ENCODE measurements at regions not wholly inside any gene's neighbourhood (a gene's known extent, or its start where the extent isn't known, plus 50 kb on each side); places are given as distances from the start of the nearest gene placed in this dataset.

DNA sequence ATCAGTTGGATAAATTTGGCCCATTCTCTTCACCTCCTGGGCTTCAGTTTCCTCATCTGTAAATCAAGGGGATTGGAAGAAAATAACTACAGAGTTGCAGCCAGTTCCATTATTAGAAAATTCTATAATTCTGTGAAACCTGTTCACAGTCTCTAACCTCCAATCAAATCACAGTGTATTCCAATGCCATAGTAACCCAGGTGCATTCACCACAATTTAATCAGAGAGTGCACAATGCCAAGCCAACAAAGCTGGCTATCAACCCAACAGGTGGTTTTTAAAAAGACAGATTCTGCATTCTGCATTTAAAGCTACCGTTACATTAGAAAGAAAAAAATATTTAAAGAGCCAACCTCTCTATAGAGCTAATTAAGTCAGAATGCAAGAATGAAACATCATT lies 308.6 kb downstream of the RNF144A start:
- DNase-seq = no peak

DNA sequence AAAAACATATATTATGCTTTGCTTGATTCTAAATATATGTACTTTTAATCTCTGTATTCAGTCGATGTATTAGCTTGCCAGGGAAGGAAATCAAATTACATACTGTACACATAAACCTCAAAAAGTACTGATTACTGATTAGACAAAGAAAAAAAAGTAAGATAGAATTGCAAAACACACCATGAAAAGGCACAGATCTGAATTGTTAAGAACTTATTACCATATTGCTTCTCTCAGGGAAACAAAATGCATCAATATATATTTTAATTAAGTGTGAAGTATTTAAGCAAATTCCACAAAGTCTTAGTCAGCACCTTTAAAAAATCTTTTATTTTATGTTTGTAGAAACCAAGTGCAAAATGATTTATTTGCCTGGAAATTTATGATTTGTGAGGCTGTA lies 309.3 kb downstream of the RNF144A start:
- DNase-seq = no peak

DNA sequence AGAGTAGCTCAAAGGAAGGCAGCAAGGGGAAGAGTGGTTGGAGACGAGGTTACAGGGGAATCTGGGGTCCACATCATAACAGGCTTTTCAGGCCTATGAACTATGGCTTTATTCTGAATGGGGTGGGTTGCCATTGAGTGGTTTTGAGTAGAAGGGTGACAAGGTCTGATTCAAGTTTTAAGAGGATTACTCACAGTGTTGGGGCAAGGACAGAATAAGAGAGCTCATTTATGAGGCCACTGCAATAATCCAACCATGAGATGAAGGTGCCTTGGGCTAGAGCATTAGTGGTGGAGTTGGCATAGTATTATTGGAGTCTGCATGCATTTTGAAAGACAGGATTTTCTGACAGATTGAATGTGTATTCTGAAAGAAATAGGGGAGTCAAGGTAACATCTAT lies 315.9 kb downstream of the RNF144A start:
- no peak for DNase-seq

DNA sequence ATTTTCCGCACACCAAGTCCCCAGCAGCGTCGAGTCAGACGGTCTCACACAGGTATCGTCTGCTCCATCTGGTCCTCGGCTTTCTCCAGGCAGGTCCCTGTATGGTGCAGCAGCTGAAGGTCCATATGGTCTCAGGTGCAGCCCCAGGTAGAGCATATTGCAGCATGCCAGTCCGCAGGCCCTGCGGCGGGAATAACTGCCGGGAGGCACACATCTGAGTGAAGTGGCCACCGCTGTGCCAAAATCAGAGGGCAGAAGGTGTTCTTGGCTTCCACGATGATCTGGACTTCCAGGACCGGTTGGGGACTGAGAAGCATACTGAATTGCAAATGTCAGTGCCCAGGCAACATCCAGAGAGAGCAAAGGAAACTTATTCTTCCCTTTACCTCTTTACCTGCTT lies 320.3 kb downstream of the RNF144A start:
- DNase-seq = no peak

DNA sequence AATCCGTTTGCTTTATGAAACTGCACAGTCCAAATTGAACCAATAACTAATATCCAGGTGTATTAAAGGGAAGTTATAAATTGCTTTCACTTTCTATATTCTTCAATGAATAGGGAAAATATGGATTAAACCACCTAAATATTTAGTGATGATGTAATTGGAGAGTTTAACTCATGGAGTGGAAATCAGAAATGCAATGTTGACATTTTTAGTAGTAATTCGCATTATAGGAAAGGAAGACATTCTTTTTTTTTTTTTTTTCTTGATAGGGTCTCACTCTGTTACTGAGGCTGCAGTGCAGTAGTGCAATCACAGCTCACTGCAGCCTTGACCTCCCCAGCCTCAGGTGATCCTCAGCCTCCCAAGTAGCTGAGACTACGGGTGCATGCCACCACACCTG lies 321.9 kb downstream of the RNF144A start:
- DNase-seq = no peak

DNA sequence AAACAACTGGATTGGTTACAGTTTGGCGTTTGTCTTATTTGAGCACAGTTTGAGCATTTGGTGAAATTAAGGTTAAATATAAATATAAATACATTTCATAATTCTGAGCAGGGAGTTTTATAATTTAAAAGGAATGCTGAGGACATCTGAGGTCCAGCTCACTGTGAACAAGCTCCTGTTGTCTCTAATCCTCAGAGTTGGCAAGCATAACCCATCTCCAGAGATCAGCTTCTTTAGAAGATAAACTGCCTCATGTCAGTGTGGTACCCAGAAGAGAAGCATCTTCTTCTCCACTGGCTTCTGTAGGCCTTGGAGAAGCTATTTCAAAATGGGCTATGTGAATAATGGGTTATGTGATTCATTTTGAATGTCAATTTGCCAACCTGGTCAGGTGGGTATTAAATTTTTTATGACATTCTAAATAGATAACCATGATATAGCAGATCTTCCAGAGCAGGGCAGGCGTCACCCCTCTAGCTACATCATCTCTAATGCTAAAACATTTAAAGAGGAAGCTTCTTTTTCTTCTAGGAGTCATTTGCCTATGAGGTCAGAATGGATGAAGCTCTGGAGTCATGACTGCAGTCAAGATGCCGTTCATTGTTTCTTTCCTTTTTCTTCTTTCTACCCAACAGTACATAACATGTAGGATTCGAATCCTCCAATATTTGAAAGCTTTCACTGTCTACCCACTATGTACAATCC lies 324.0 kb downstream of the RNF144A start:
- no peak for DNase-seq

DNA sequence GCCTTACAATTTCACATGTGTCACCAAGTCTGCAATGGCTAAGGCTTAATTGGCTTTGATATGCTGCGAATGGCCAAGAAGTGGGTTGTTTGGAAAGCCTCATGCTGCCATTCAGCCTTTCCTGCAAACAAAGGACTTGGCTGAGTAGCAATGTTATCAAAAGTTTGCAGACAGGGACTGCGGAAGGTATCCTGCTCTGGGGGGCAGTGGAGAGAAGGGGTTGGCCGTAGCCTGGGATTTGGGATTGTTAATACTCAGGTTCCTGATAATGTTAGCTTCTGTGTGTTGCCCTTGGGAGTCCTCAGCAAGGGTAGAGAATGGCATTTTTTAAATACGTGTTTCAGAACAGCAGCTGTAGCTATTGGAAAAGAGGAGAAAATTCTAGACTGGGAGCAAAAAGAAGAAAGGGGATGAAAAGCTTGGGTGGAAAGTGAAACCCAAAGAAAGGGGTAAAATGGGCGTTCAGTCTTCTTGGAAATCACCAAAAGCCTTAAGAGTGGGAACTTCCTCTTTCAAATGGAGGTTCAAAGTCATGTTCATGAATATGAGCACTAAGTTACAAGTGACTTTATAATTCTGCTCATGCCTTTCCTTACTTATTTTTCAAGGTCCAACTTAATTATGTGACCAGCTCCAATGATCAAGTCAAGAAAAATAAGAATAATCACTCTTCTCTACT lies 325.1 kb downstream of the RNF144A start:
- DNase-seq = no peak

DNA sequence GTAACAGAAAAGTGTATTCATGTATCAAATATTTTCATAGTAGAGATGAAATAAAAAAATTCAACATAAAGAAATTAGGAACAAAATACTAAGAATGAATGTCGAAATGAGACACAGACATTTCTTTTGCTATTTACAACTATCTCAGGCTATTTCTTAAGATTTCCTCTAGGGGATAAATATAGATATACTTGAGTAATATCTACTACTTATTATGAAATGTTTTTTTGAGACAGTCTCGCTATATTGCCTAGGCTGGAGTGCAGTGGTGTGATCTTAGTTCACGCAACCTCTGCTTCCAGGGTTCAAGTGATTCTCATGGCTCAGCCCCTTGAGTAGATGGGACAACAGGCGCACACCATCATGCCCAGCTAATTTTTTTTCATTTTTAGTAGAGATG lies 326.1 kb downstream of the RNF144A start:
- no peak for DNase-seq

DNA sequence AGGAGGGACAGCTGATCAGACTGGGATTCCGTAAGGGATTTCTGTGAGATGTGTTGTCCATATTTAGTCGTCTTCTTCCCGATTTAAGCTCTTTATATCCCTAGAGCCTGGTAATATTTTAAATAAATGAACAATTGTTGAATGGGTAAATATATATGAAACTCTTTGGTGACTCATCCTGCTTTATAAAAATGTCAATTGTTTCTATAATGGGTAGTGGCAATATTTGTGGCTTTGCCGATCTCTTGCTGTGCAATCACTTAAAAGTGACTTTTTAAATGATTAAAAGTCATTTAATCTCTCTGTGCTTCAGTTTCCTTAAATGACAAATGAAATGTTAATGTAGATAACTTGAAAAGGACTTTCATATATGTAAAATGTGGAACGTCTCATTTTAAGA lies 339.2 kb downstream of the RNF144A start:
- DNase-seq = no peak

DNA sequence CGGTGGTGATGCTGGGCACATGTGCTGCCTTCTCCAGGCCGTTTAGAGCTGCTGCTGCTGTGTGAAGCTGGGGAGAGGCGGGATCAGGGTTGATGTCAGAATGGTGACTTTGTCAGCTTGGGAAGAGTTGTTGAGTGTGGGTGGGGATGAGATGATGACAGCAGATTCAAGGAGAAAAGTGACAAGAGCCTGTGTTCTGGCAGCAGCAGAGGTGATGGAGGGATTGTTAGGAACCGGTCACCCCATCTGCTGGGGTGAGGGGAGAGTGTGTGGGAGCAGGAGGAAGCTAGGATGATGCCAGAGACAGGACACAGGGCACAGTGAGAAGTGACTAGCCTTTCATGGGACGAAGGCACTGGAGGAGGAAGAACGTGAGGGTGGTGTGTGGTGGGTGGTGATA lies 345.5 kb downstream of the RNF144A start:
- no peak for DNase-seq

DNA sequence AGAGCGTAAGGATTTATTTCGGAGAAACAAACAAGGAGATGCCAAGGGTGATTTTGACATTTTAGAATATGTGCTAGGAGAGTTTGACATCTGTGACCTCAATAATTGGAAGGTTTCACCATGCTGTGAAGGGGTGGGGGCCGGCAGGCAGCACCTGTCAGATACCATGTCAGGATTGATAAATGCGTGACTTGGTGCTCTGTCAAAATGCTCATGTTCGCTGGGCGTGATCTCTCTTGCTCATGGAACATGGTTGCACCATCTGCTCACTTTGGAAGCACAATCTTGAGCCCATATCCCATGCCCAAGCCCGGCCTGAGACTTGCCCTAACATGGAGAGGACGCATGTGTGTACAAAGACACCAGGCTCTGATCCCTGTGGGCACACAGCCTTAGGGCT lies 347.6 kb downstream of the RNF144A start:
- DNase-seq = no peak

DNA sequence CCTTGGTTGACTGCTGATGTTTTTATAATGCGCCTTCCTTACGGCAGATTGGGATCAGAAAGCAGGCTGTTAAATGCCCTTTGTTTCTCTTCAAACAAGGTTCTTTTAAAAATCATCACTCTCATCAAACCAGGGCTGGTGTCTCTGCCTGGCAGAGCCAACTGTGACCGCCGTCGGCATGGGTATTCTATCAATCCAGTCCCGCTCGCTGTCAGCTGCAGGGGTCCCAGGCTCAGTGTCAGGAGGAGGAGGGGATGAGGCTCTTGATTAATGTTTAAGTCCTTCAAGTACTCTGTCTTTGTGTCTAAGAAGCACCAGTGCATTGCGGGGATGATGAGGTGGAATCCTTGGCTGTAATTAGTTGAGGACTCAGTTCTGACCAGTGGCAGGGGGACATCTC lies 348.1 kb downstream of the RNF144A start:
- no peak for DNase-seq

DNA sequence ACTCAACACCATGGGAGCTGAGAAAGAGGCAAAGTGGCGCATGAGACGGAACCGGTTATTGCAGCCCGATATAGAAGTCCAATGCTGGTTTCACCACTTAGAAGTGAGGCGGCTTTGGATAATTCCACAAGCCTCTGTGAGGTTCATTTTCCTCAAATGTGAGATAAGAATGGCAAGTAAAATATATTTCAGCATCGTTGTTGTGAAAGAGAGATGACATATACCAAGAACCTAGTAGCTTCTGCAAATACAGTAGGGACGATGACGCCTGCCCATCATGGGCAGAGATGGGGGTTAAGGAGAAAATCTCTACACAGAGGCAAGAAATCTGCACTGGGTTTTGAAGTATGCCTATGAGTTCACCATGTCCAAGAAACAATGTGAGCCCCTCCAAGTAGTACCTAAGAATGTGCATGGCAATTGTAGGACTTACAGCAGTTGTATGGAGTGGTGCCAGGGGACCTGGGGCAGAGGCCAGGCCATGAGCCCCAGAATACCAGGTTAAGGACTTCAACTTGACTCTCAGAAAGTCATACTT lies 352.0 kb downstream of the RNF144A start:
- no peak for DNase-seq

DNA sequence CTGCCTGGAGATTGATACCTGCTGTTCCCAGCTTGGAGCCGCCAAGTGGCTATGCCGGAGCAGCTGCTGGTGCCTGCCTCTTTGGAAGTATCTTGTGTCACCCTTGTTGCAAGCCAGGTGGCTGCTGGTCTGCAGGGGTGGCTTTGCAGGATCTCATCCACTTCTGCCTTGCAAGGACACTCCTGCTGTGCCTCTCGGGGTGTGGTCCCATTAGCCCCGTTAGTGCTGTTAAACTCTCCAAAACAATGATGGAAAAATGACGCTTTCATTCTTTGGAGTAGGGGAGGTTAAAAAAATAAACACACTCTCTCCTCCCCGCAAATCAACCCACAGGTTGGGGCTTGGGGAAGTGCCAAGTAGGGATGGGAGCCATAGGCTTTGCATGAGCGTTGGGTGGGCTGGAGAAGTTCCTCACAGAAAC lies 352.8 kb downstream of the RNF144A start:
- no peak for DNase-seq

DNA sequence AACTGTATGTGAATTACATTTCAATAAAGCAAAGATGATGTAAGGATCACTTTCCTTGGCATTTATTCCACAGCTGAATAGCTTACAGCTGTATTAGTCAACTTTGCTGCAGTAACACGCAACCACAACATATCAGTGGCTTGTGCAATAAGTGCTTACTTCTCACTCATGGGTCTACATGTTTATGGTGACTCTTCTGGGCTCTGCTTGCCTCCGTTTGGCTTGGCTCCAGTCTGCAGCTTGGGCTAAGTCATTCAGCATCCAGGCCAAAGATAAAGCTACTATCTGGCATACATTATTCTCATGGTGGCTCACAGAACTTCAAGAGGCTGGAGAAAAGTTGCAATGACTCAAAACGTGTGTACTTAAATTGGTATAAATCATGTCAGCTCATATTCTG lies 355.0 kb downstream of the RNF144A start:
- no peak for DNase-seq

DNA sequence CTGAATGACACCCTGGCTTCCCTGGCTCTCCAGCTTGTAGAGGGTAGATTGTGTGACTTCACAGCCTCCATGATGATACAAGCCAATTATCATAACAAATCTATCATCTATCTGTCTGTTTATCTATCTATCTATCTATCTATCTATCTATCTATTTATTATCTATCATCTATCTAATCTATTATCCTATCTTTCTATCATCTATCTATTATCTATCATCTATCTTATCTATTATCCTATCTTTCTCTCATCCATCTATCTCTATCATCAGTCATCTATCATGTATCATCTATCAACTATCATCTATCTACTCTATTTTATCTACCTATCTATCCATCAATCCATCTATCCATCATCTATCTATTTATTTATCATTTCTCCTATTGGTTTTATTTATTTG lies 361.8 kb downstream of the RNF144A start:
- DNase-seq = no peak

DNA sequence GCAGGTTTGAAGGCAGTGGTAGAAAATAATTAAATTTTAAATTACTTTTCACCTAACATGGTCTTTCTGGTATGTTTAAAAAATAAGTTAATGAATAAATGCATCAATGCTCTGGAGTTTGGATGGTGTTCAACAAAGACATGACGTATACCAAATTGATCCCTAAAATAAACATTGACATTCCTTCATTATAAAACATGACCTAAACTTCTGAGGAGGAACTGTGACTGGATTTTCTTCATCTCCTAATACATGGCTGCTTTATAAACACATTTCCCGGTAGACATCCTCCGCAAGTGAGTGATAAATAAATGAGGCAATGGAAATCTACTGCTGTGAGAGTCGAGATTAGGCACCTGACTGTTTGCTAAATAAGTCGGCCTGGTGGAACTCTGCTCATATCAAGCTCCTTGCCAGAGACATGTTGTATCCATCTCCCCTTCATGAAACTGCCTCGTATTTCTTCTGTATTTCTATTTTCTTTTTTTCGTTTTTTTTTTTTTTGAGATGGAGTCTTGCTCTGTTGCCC lies 362.3 kb downstream of the RNF144A start:
- DNase-seq = no peak

DNA sequence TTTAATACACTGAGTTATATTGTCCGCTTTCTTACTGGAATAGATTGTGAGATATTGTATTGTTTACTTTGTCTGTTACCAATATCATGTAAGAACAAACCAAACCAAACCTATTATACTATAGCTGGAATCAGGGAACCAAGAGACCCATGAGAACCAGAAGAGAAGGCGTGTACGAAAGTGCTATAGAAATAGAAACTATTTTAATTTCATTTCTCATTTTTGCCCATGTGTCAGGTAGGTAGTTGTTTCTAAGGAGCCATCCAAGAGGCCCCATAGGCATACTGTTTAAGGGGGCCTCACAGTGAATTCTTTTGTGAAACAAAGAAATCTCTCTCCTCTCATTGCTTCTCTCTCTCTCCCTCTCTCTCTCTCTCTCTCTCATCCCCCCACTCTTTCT lies 363.6 kb downstream of the RNF144A start:
- no peak for DNase-seq

DNA sequence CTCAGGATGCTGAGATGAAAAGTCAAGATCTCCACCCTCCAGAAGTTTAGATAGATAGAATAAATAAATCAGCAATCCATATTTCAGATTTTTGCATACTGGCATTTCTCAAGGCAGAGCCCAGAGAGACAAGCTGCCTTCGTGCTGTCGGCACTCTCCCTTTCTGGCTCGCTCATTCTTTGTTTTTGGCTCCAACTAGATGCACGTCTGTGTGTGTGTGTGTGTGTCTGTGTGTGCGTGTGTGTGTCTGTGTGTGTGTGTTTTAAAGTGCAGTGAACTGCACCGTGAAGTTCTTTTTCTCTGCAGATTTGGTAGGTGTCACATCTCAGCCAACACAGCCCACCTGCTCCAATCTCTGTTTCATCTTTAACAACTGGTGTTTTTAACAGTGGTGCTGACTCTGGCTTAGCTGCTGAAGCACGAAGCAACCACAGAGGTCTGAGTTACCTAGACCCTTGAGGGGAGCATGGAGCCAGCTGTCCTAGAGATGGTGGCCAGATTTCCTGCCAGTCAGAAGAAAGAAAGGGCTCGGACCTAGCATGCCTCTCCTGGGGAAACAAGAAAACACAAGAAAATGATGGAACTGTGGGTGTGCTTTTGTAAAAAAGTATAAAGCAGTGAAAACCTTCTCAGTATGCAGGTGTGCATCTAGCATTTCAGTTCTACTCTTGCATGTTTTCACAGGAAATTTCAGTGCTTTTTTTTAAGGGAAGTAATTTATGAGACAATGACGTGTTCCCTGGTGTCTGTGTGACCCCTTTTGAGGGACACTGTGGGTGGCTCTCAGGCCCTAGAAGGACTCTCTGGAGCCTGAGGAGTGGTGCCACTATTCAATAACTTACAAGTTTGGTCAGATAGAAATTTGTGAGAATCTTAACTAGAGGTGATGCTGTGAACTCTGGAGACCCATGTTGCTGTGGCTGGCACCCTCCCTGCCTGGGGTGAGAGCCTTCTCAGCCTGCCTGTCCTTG lies 364.3 kb downstream of the RNF144A start:
- no peak for DNase-seq

DNA sequence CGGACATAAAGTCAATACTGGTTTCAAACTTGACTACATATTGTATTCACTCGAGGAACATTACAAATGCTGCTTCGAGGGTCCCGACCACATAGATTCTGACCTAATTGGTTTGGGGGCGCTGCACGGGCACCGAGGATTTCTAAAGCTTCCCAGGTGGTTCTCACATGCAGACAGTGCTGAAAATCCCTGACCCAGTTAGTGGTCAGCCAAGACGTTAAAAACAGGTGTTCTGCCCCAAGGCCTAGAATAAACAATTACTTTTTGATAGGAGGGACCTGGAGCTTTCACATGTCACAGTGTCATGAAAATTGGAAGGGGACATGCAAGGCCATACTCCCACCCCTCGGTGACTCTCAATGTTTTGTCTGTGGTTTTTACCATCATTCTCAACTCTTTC lies 368.9 kb downstream of the RNF144A start:
- DNase-seq = no peak

DNA sequence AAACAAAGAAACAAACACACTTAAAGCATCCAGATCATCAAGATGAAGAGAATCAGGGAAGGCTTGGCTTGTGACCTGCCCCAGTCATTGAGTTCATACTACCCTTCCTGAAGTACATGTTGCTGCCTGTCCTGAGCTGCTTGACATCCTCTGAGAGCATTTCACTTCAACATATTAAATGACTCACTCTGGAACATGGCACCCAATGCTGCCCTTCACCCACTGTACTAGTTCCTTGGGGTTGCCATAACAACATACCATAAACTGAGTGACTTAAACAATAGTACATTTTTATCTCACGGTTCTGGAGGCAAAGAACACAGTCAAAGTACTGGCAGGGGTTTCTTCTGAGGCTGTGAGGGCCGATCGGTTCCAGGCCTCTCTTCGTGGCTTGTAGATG lies 371.3 kb downstream of the RNF144A start:
- DNase-seq = no peak

DNA sequence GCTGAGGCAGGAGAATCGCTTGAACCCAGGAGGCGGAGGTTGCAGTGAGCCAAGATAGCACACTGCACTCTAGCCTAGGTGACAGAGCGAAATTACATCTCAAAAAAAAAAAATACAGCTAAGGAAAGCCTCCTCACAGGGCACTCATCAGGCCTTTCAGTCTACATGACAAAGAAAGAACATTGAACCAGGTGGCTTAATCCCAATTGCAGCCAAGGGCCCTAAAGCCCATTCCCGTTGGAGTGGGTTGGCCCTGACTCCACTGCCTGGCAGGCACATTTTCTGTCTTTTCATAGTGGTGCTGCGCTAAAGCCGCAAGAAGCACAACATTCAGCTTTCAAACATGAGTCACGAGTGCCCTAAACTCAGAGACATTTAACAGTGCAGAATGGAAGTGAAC lies 372.5 kb downstream of the RNF144A start:
- no peak for DNase-seq

DNA sequence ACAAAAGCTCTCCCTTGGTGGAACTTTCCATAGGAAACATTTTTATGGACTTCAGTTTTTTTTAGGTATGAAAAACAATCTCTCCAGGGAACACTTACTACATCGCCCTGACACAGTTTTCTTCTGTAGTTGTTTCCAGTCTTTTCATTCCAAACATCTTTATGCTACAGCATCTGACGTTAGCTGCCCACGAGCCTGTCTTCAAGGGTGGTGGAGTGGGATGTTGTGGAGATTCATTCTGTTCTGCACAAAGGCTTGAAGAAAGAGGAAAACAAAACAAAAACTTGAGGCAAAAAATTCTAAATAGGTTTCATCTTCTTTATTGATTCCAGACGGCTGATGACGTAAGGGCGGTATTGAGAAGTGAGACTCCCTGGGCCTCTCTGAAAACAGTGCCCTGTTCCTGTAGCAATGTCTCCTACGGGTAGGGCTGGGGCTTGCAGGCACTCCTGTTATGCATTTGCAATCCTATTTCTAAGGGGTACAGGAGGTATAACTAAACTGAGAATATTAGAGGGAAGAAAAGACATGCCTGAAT lies 375.0 kb downstream of the RNF144A start:
- DNase-seq = no peak
